Gastroesophageal sphincter (tissue), 4 donors: ENCODE measurements at regions not wholly inside any gene's neighbourhood (a gene's known extent, or its start where the extent isn't known, plus 50 kb on each side); places are given as distances from the start of the nearest gene placed in this dataset.

Experiments used
- ATAC-seq: fragments of 150-250 bp; one replicate; pipeline ENCODE4 v1.9.1; 2016; ENCODE audit warnings: mild to moderate bottlenecking, moderate library complexity
- H3K27ac ChIP-seq, 4 donors: fragments of 200-600 bp; sonication (generic) in 3 of 4; 1 replicate in 3 of 4; 2 replicates in 1 of 4; pipeline ENCODE4 v1.5.1; 2016 to 2019
- H3K27me3 ChIP-seq: fragments of 200-600 bp; sonication (generic); one replicate; pipeline ENCODE4 v1.5.1; 2019
- H3K36me3 ChIP-seq, 2 donors: fragments of 200-600 bp; sonication (generic); one replicate each; pipeline ENCODE4 v1.5.1; 2019; ENCODE audit warnings: control low read depth in 1 of 2
- H3K4me1 ChIP-seq, 3 donors: fragments of 200-600 bp; sonication (generic); 1 replicate in 2 of 3; 2 replicates in 1 of 3; pipeline ENCODE4 v1.5.1; 2016 to 2019; ENCODE audit warnings: control low read depth in 2 of 3
- H3K4me3 ChIP-seq, 2 donors: fragments of 200-600 bp; sonication (generic); one replicate each; pipeline ENCODE4 v1.5.1; 2019; ENCODE audit warnings: mild to moderate bottlenecking in 1 of 2, moderate library complexity in 1 of 2
- H3K9me3 ChIP-seq, 3 donors: fragments of 200-600 bp; sonication (generic); one replicate each; pipeline ENCODE4 v1.5.1; 2017 to 2019; ENCODE audit warnings: control low read depth in 2 of 3
- EP300 ChIP-seq: sonication (generic); formaldehyde crosslinking; IDR thresholded peaks from one replicate; pipeline ENCODE4 v1.6.1; 2017; ENCODE audit warnings: antibody characterized with exemption, mild to moderate bottlenecking
- POLR2A ChIP-seq, 2 donors: fragments of 450-650 bp; IDR thresholded peaks; one replicate each; pipeline ENCODE4 v1.6.1; 2017; ENCODE audit warnings: antibody characterized with exemption in 2 of 2, mild to moderate bottlenecking in 2 of 2, moderate library complexity in 1 of 2
- POLR2AphosphoS5 ChIP-seq: sonication (generic); formaldehyde crosslinking; IDR thresholded peaks from one replicate; pipeline ENCODE4 v1.6.1; 2017; ENCODE audit warnings: antibody characterized with exemption
- WGBS, 2 donors: methylation state at CpG; one replicate each; pipeline ENCODE4 v1.1.5; 2018; ENCODE audit warnings: low coverage in 1 of 2; 5-methylcytosine and 5-hydroxymethylcytosine counted together
- TF ChIP-seq, protein P1 (sequence below), 4 experiments: fragments of 200-600 bp in 2 of 4; fragments of 450-650 bp in 2 of 4; sonication (generic) in 1 of 4; IDR thresholded peaks; one replicate each; pipeline ENCODE4 v1.5.1; 2017 to 2019; ENCODE audit warnings: antibody characterized with exemption in 4 of 4, mild to moderate bottlenecking in 2 of 4, moderate library complexity in 2 of 4

DNA sequence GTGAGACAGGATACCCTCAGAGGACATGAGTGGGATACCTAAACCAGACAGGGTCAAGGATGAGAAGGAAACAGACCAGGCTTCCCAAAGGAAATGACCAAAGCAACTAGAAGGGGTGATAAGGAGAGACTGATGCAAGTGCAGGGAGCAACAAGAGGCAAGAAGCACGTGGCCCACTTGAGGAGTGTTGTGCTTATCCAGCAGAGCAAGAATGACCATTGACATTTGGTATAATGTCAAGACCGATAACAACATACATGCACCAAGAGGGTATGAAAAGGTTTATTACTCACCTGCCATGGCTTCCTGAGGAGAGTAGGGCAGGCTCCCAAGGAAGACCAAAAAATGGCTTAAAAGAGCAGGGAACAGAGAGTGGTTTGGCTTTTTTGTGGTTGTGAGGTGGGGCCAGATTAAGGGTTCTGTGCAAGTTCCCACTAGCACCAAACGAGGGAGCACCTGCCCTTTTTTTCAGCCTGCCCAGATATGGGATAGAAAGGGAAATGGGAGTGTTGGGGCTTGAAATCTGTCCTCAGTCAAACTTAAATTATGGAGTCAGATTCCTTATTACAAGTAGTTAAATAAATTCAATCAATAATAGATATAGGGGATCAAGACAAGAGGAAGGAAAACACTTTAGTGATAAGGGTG lies 513.6 kb downstream of the RASEF start:
- Histone ChIP-seq H3K4me3 (no peak overlapping the region), H3K27me3 (no peaks in the 10 kb centered on the region), H3K9me3 (no peaks in the 10 kb centered on the region), H3K4me1 (no peaks in the 10 kb centered on the region), H3K27ac (no peak overlapping the region), H3K36me3 (no peaks in the 10 kb centered on the region)
- TF ChIP-seq, protein P1, sequence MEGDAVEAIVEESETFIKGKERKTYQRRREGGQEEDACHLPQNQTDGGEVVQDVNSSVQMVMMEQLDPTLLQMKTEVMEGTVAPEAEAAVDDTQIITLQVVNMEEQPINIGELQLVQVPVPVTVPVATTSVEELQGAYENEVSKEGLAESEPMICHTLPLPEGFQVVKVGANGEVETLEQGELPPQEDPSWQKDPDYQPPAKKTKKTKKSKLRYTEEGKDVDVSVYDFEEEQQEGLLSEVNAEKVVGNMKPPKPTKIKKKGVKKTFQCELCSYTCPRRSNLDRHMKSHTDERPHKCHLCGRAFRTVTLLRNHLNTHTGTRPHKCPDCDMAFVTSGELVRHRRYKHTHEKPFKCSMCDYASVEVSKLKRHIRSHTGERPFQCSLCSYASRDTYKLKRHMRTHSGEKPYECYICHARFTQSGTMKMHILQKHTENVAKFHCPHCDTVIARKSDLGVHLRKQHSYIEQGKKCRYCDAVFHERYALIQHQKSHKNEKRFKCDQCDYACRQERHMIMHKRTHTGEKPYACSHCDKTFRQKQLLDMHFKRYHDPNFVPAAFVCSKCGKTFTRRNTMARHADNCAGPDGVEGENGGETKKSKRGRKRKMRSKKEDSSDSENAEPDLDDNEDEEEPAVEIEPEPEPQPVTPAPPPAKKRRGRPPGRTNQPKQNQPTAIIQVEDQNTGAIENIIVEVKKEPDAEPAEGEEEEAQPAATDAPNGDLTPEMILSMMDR (IDR thresholded peaks at IDR 0.05), result no peak
- TF ChIP-seq POLR2A (IDR thresholded peaks at IDR 0.05), result no peak
- no peak for ATAC-seq
- 82 to 89% methylated on average over 2 to 3 of the region's 3 CpGs for WGBS, 2 donors

DNA sequence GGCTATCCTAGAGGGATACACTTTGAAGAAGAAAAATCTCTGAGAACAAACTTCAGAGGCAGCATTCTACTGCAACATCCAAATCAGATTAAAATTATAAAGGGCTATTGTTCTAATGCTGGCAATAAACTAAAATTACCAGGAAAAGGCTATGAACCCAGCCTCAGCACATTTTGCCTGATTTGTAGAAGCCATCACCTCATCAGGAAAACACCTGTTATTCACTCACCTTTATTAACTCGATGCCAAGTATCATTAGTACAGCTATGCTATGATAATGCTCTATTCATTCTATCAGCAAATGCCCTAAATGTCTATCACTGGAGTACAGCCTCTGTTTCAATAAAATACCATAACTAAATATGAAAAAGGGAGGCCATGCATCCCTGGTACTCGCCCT lies 510.2 kb downstream of the RASEF start:
- no peak for ATAC-seq
- no peaks in the 10 kb centered on the region for H3K4me1 ChIP-seq
- no peaks in the 10 kb centered on the region for H3K27me3 ChIP-seq
- no peak overlapping the region for H3K27ac ChIP-seq
- 50 to 70% methylated on average over 1 to 2 of the region's 2 CpGs for WGBS, 2 donors
- TF ChIP-seq POLR2AphosphoS5, result no peak
- TF ChIP-seq POLR2A (IDR thresholded peaks at IDR 0.05), result no peak
- H3K9me3 ChIP-seq, result no peaks in the 10 kb centered on the region
- no peak overlapping the region for H3K4me3 ChIP-seq
- no peaks in the 10 kb centered on the region for H3K36me3 ChIP-seq

DNA sequence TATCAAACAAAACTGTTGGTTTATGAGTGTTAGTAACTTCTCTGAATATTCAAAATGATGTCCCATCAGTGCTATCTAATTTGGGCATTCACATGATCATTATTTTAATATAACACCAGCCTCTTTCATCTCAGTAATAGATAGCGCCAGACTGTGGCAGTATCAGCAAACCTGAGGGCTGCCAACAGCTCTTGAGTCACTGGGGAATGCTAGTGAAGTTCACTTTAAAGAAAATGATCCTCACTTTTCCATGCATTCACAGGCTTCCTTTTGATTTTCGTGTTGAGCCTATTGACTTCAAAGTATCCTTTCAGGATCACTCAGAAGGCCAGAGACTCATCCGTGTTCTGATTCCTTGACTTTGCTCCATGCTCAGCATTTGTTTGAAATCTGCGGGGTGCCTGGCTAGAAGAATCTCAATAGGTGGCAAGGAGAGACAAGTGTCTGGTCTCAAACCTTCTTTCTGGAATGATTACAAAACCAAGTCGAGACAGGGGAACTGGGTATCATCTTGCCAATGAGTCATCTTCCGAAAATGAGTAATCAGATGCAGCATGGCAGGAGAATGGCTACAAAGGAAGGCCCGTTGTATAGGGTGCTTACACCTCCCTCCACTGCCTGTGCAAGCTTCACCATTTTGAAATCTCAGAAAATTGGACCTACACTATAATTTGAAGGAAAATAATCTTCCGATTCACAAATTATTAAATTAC lies 509.1 kb downstream of the RASEF start:
- no peak overlapping the region for H3K27ac ChIP-seq
- TF ChIP-seq POLR2AphosphoS5, result no peak
- TF ChIP-seq, protein P1 (IDR thresholded peaks at IDR 0.05), result no peak
- TF ChIP-seq POLR2A (IDR thresholded peaks at IDR 0.05), result no peak
- no peak for TF ChIP-seq EP300

DNA sequence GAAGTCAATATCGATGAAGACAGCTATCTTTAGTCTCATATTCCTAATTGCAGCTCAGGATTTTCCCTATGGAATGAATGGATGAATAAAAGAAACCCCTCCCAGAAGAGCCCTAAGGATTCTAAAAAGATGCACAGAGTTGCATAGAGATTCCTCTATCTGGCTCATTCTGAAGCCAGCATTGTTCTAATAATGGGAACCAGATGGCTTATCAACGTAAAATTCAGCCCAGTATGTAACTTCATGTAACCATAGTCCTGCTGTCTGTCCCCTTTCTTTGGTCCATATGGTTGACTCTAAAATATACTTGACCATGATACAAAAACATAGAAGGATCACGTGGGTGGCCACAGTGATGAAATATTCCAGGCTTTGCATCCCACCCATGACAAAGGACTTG lies 508.6 kb downstream of the RASEF start:
- H3K27me3 ChIP-seq, result no peaks in the 10 kb centered on the region
- TF ChIP-seq POLR2AphosphoS5, result no peak
- no peak for TF ChIP-seq EP300
- TF ChIP-seq, protein P1 (IDR thresholded peaks at IDR 0.05), result no peak
- TF ChIP-seq POLR2A (IDR thresholded peaks at IDR 0.05), result no peak
- 72 to 82% methylated on average over 3 of the region's 3 CpGs for WGBS, 2 donors
- no peak for ATAC-seq
- no peak overlapping the region for H3K27ac ChIP-seq
- no peak overlapping the region for H3K4me3 ChIP-seq
- no peaks in the 10 kb centered on the region for H3K36me3 ChIP-seq
- no peaks in the 10 kb centered on the region for H3K9me3 ChIP-seq
- H3K4me1 ChIP-seq, result no peaks in the 10 kb centered on the region

More for the DNA sequence above, 509.1 kb downstream of the RASEF start:
- Histone ChIP-seq H3K36me3 (no peaks in the 10 kb centered on the region), H3K4me3 (no peak overlapping the region), H3K27me3 (no peaks in the 10 kb centered on the region), H3K4me1 (no peaks in the 10 kb centered on the region), H3K9me3 (no peaks in the 10 kb centered on the region)
- no peak for ATAC-seq
- WGBS, 2 donors, result 83 to 85% methylated on average over 7 to 8 of the region's 8 CpGs

DNA sequence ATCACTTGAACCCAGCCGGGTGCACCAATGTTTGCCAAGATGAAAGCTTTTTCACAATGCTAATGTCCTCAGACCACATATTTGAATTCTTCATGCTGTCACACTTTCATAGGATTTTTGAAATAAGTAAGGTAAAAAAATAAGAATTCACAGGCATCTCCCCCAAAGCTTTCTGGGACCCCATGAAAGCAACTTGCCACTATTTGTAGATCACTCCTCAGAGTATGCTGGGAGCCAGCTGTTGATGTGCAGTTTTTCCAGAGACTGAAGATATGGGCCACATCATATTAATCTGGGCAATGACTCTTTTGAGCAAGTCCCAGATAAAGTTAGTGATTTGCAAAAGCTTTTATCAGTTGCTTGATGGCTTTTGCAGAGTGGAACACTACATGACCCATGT lies 507.9 kb downstream of the RASEF start:
- WGBS, 2 donors, result 50% methylated on average over 1 of the region's 1 CpG; no CpG with 5 or more reads in 1 of the 2 donors
- no peaks in the 10 kb centered on the region for H3K36me3 ChIP-seq
- H3K4me3 ChIP-seq, result no peak overlapping the region
- H3K4me1 ChIP-seq, result no peaks in the 10 kb centered on the region
- H3K9me3 ChIP-seq, result no peaks in the 10 kb centered on the region
- no peak for ATAC-seq
- no peak for TF ChIP-seq EP300
- no peak for TF ChIP-seq POLR2AphosphoS5
- TF ChIP-seq POLR2A (IDR thresholded peaks at IDR 0.05), result no peak
- TF ChIP-seq, protein P1 (IDR thresholded peaks at IDR 0.05), result no peak
- no peaks in the 10 kb centered on the region for H3K27me3 ChIP-seq
- no peak overlapping the region for H3K27ac ChIP-seq
